ENCODE measurements at regions not wholly inside any gene's neighbourhood (a gene's known extent, or its start where the extent isn't known, plus 50 kb on each side); places are given as distances from the start of the nearest gene placed in this dataset.
"Not testable (repeated sequence)": the region's sequence is repeated elsewhere in the genome, so short reads cannot be mapped to it uniquely, and the experiment has no call there.

DNA sequence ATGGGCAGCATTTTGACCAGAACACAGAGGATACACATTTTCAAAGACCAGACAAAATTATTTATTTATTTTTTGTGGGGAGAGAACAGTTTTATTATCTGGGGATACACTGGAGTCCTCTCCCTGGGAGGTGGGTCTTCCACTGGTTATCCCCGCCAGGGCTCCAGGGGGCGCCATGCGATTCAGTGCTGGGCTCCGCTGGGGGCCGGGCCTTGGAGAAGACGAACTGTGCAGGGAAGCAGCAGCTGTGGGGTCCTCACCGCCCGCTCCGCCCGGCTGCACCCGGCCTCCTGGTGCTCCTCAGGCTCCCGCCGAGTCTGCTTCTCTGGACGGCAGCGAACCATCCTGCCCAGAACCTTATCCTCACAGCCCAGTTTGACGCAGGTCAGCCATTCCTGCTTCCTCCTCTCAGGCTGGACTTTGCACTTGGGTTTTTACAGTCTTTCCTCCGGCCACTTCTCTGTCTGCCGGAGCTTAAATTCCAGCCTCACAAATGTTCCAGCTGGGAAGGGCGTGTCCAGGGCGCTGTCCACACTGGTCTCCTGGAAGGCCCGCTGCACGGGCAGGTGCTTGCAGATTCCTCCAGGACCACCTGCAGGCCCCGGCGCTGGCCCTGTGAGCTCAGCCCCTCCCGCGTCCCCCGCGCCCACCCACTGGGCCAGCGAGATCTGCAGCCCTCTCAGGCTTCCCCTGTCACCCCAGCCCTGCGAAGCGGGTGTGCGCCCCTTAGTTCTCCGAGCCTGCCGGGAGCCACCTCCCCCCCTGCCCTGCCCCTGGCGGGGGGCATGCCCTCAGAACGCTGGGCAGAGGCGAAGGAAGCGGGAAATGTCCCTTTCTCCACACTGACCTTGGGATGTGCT lies 1830.0 kb upstream of the DEFB115 start:
- DNase-seq, result no peak

DNA sequence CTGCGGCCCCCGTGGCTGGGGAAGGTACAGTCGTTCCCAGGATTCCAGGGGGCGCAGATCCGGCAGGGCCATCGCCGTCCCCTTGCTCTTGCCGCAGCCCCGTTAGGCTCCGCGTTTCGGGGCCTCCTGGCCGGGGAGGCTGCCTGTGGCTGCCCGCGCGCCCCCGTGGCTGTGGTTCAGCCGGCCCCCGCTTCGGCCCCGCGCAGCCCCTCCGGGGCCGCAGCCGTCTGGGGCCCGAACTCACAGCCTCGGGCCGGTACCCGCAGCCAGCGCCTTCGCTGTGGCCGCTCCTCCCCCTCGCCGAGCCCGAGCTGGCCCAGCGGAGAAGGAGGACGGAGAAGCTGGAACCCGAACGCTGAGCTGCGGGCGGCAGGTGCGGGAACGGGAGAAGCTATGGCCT lies 1826.9 kb upstream of the DEFB115 start:
- DNase-seq, result no peak

DNA sequence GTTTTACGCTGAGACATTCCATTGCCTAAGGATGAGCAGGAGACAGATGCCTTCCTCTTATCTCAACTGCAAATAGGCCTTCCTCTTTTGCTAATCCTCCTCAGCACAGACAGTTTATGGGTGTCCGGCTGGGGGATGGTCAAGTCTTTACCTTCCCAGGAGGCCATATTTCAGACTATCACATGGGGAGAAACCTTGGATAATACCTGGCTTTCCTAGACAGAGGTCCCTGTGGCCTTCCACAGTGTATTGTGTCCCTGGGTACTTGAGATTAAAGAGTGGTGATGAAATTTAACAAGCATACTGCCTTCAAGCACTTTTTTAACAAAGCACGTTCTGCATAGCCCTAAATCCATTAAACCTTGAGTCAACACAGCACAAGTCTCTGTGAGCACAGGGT lies 1816.7 kb upstream of the DEFB115 start:
- not testable (repeated sequence) for DNase-seq

DNA sequence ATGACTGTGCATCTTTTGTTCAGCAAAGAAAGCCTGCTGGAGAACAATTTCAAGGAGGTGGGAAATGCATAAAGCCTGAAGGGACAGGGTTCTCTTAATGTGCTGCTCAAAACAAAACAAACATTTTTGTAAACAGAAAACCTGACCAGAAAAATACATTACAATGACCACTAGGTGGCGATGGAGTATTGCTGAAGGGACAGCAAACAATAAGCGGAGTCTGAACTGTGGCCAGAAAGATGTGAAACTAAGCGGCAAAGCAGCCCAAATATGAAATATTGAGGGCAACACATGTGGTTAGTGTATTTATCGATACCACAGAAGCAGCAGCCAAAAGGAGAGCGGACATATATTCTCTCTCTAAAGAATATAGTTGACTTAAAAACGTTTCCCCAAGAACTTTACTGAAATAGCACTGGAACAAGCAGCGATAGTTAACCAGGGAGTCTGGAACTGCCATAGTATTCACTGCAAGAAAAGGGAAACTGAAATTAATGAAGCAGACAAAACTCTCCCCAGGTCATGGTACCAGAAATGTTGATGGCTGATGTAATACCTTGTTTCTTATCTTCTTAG lies 1814.2 kb upstream of the DEFB115 start:
- DNase-seq, result not testable (repeated sequence)

- no peak for DNase-seq
Observed at GRCh38 chr20:29443819-29444218, 1813.6 kb upstream of the DEFB115 start.

DNA sequence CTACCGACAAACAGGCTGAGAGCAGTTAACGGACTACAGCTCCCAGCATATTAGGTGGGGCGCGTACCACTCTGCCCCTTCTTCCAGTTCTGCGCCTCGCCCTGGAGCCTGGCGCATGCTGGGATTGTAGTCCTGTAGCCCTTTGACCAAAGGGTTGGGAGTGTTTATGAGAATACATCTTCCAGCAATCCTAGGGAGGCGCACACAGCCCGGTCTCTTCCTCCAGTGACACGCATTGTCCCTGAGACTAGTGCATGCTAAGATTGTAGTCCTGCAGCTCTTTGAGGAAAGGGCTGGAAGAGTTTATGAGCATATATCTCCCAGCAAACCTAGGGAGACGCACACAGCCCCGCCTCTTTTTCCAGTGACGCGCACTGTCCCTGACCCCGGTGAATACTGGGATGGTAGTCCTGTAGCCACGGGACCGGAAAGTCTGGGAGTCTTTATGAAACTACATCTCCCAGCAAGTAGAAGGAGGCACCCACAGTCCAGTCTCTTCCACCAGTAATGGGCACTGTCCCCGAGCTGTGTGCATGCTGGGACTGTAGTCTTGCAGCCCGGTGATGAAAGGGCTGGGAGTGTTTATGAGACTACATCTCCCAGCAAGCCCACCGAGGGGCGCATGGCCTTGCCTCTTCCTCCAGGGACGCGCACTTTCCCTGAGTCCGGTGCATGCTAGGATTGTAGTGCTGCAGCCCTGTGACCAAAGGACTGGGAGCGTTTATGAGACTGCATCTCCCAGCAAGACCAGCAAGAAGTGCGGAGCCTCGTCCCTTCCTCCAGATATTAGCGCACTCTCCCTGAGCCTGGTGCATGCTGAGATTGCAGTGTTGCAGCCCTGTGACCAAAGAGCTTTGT lies 1812.2 kb upstream of the DEFB115 start:
- peak; percentile 33 to 43 for DNase-seq

DNA sequence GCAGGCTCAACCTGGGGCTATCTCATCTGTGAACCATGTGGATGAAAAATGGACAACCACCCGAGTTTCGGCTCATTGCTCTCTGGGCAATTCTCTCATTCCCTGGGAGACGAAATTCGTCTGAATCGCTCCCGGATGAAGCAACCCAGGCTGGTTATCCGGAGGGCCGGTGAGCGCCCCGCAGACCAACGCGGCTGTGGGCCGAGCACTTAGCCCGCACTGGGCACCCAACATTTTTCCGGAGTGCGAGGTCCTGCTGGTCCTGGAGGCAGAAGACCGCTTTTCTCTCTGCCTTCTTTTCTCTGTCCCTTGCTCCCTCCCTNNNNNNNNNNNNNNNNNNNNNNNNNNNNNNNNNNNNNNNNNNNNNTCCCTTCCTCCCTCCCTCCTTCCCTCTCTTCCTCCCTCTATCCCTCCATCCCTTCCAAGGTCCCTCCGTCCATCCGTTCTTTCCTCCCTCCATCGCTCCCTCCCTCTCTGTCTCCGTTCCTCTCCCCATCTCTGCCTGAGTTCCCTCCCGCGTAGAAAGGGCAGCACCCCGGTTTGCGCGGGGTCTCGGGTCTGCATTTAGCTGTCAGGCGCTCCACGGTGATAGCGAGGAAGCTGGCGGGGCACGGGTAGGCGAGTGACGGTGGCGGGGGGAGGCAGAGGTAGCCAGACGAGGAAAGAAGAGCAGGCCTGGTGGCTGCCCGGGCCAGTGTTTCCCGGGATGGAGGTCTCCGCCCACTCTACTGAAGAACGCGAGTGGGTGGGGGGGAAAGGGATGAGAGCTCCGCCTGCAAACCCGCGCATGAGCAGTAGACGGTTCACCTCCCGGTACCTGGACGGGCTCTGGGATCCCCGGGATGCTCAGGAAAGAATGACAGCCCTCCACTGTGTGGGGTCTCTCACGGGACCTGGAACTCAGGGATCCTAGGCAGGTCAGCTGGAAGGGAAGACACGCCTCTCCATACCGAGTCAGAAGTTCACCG lies 1809.7 kb upstream of the DEFB115 start:
- DNase-seq, result not testable (repeated sequence)

- no peak for DNase-seq
Observed at GRCh38 chr20:29448806-29449470, 1808.5 kb upstream of the DEFB115 start.

DNA sequence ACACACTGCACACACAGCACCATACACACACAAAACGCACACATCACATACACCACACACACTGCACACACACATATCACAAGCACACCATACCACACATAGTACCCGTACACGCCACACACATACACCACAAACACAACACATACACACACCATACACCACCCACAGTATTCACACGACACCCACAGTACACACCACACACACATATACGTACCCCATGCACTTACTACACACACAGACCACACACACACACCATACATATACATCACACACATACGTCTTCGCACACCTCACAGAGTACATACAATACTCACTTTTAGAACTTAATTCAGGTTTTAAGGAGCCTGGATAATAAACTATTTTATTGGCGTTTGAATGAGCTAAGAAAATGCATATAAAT lies 1805.3 kb upstream of the DEFB115 start:
- DNase-seq, result no peak

DNA sequence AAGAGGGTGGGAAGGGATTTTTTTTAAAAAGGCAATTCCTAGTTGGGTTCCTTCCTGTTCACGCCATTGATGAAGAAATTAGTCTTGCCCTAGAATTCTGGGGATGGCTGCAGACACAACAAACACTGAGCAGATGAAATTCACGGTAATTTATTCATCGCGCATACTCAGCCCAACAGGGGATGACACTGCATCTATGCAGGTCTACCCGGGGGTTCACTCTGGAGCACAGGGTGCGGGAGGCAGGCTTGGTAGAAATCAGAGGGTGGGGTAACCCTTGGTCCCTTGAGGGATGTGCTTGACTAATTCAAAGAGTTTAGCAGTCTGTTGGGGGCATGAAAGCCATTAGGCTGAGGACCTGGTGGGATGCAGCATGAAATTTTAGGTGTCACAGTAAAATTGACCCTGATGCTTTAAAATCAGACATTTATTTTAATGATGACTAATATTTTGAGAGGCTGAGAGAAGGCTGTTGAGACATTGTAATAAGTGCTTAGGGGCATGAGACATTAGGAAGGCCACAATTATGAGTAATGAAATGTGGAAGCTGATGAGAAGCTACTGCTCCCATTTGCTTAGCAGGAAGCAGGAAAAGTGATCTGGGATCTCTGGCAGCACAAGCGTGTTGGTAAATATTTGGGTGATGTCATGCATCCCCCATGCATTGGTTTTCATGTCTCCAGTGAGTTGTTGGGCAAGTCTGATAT lies 1800.3 kb upstream of the DEFB115 start:
- DNase-seq, result not testable (repeated sequence)

DNA sequence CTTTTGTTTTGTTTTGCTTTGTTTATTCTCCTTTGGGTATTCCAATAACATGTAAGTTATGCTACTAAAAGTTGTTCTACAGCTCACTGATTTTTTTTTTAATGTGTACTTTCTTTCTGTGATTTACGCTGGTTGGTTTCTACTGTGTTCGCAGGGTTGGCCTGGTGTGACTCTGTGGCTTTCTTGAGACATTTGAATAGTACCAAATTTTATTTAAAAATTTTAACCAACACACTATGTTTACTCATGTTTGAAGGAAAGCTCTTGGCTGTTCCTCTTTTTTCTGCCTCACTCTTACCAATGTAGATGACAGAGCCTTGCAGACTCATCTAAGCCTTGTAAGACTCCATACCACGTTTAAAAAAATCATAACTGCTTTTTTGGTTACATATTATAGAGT lies 1784.9 kb upstream of the DEFB115 start:
- DNase-seq, result no peak

DNA sequence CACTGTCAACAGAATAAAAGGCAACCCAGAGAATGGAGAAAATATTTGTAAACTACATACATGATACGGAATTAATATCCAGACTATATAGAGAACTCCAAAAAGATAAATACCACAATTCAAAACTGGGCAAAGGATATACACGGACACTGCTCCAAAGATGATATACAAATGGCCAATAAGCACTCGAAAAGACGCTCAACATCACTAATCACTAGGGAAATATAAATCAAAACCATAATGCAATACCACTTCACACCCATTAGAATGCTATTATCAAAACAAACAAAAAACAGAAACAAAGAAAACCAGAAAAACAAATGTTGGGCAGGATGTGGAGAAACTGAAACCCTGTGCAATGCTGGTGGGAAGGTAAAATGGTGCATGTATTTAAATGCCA lies 1764.6 kb upstream of the DEFB115 start:
- DNase-seq, result not testable (repeated sequence)

DNA sequence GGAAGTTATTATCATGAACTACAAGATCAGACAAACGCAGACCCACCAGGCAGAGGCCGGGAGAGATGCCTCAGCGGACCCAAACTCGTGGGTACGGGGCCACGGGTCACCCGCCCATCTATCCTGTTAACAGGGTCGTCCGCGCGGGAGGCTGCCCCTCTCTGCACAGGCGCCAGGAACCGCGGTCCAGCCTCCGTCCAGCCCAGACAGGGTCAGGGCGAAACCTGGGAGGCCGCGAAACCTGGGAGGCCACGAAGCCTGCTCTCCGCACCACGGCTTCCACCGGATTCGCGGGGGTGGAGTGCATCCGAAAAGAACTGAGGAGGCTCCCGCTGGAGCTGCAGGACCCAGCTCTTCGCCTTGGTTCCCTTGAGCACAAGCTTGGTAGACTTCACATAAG lies 1760.7 kb upstream of the DEFB115 start:
- DNase-seq, result not testable (repeated sequence)

DNA sequence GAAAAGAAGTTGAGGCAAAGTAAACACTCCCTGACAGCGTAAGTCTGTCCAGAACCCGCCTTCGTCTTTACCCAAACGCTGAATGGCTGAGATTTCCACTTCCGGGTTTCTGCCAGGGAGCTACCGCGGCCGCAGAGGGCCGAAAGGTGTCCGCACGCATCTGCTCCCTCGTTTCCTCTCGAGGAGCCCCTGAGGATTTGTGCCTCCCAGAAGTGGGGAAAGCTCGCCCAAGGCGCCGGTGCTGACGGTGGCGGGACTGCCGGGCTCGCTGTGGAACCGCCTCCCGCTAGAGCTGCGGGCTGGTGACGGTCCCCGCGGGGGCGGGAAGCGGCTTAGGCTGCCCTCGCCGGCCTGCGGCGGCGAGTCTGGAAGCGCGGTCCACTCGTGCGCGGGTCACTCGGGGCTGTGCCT lies 1760.2 kb upstream of the DEFB115 start:
- DNase-seq, result peak; percentile 19 to 31

DNA sequence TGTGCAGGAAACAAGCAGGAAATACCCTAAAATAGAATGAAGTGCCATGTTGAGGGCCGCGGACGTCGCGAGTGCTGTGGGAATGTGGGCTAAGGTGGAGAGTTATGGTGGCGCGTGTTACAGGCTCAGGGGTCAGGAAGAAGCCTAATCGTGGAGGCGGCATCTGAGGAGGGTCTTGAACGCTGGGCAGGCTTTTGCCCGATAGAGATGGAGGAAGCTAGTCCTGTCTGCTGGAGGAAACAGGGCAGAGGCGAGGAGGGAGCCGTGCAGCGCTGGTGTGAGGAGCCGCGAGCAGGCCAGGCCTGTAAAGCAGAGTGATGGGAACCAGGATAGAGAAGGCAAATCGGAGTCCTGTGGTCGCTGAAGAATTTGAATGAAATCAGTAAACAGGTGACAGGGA lies 1759.8 kb upstream of the DEFB115 start:
- DNase-seq, result peak; percentile 20 to 23

DNA sequence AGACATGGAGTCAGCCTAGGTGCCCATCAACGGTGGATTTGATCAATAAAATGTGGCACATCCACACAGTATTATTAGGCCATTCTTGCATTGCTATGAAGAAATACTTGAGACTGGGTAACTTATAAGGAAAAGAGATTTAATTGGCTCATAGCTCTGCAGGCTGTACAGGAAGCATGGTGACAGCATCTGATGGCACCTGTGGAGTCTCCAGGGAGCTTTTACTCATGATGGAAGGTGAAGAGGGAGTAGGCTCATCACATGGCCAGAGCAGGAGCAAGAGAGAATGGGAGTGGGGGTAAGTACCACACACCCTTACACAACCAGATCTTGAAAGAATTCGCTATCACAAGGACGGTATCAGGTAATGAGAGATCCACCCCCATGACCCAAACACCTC lies 1756.7 kb upstream of the DEFB115 start:
- DNase-seq, result not testable (repeated sequence)

- DNase-seq, result not testable (repeated sequence)
Observed at GRCh38 chr20:29514634-29515033, 1742.8 kb upstream of the DEFB115 start.

- DNase-seq, result not testable (repeated sequence)
Observed at GRCh38 chr20:29516847-29517246, 1740.6 kb upstream of the DEFB115 start.

- not testable (repeated sequence) for DNase-seq
Observed at GRCh38 chr20:29519610-29520241, 1737.7 kb upstream of the DEFB115 start.

- DNase-seq, result not testable (repeated sequence)
Observed at GRCh38 chr20:29533566-29534177, 1723.8 kb upstream of the DEFB115 start.
